PC-3 (cell line): ENCODE measurements at regions not wholly inside any gene's neighbourhood (a gene's known extent, or its start where the extent isn't known, plus 50 kb on each side); places are given as distances from the start of the nearest gene placed in this dataset.

Experiments
- EZH2 ChIP-seq: fragments of 300-600 bp; sonication (generic); IDR thresholded peaks from one replicate; pipeline ENCODE4 v1.6.1; 2017; ENCODE audit warnings: antibody characterized with exemption, mild to moderate bottlenecking, low read length; ENCODE audit not compliant: unreplicated experiment
- EZH2phosphoT487 ChIP-seq: fragments of 300-600 bp; sonication (generic); IDR thresholded peaks from 2 replicates; pipeline ENCODE4 v1.6.1; 2018; ENCODE audit warnings: mild to moderate bottlenecking, antibody characterized with exemption, low read length, borderline replicate concordance
- TF ChIP-seq, protein P1 (sequence below): fragments of 300-600 bp; sonication (generic); conservative IDR thresholded peaks from 2 replicates; pipeline ENCODE4 v1.5.1; 2017; ENCODE audit warnings: antibody characterized with exemption, low read depth, mild to moderate bottlenecking, low read length

DNA sequence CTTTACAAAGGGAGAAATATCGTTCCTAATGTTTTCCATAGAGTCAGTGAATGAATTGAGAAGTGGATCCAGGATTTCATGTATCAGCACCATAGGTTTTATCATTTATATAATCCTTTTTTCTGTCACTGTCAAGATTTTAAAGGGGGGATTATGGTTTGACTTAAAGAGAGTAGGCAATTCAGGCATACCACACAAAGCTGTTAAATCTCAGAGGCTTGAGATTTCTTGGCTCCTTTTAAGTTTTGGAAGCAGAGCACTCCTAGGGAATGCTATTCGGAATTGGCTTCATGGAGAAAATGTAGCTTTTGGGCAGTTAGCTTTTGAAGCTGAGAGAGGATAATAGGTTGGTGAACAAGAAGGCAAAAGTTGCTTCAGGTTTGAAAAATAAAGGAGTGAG lies 274.7 kb downstream of the SOX4 start:
- TF ChIP-seq EZH2 (no peak), EZH2phosphoT487 (no peak)
- TF ChIP-seq, protein P1, sequence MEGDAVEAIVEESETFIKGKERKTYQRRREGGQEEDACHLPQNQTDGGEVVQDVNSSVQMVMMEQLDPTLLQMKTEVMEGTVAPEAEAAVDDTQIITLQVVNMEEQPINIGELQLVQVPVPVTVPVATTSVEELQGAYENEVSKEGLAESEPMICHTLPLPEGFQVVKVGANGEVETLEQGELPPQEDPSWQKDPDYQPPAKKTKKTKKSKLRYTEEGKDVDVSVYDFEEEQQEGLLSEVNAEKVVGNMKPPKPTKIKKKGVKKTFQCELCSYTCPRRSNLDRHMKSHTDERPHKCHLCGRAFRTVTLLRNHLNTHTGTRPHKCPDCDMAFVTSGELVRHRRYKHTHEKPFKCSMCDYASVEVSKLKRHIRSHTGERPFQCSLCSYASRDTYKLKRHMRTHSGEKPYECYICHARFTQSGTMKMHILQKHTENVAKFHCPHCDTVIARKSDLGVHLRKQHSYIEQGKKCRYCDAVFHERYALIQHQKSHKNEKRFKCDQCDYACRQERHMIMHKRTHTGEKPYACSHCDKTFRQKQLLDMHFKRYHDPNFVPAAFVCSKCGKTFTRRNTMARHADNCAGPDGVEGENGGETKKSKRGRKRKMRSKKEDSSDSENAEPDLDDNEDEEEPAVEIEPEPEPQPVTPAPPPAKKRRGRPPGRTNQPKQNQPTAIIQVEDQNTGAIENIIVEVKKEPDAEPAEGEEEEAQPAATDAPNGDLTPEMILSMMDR, result no peak
